ENCODE measurements at regions not wholly inside any gene's neighbourhood (a gene's known extent, or its start where the extent isn't known, plus 50 kb on each side); places are given as distances from the start of the nearest gene placed in this dataset.

DNA sequence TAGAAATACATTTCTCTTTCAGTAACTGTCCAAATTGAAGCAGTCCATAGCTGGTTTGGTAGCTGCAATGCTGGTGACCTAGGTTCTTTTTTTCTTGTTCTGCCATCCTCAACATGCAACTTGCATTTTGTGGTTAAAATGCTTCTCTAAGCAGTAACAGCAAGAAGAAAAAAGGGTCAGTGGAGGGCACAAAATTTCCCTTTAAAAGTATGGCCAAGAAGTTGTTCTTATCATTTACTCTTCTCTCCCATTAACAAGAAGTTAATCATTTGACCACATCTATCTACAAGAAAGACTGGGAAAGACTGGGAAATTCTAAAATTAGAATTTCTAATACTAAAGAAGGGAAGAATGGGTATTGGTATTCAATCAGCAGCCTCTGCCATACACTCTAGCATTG, 569.9 kb downstream of the CPS1 start:
- Histone ChIP-seq H3K27ac (ENCODE audit: low read length) (no peak overlapping the region), H3K36me3 (ENCODE audit: insufficient read depth, low read depth, low read length) (no peaks in the 10 kb centered on the region), H3K9ac (ENCODE audit: low read depth, low read length) (no peak overlapping the region), H3K4me3 (ENCODE audit: low read length) (no peak overlapping the region), H3K4me1 (ENCODE audit: insufficient read depth, low read length) (no peaks in the 10 kb centered on the region), H3K9me3 (ENCODE audit: insufficient read depth, low read depth, low read length) (no peaks in the 10 kb centered on the region), H3K27me3 (ENCODE audit: insufficient read depth, low read length) (no peaks in the 10 kb centered on the region)

DNA sequence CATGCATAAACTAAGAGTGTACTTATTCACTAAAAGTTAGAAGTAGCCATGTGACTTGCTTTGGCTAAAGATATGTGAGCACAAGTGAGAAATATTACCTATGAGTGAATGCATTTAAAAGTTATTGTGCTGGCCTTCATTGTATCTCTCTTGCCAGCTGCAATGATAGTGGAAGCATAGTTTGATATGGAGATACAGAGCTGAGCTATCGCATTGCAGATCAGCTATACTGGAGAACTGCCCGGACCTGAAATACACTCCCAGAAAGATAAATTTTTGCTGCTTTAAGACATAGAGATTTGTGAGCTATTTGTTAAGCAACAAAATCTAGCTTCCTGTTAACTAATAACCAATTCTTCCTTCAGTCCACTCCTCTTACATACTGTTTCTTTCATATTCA, 571.1 kb downstream of the CPS1 start:
- no peaks in the 10 kb centered on the region for H3K9me3 ChIP-seq (ENCODE audit: insufficient read depth, low read depth, low read length)
- no peak overlapping the region for H3K27ac ChIP-seq (ENCODE audit: low read length)
- no peak overlapping the region for H3K9ac ChIP-seq (ENCODE audit: low read depth, low read length)
- H3K27me3 ChIP-seq (ENCODE audit: insufficient read depth, low read length), result no peaks in the 10 kb centered on the region
- H3K36me3 ChIP-seq (ENCODE audit: insufficient read depth, low read depth, low read length), result no peaks in the 10 kb centered on the region
- no peak overlapping the region for H3K4me3 ChIP-seq (ENCODE audit: low read length)
- no peaks in the 10 kb centered on the region for H3K4me1 ChIP-seq (ENCODE audit: insufficient read depth, low read length)

DNA sequence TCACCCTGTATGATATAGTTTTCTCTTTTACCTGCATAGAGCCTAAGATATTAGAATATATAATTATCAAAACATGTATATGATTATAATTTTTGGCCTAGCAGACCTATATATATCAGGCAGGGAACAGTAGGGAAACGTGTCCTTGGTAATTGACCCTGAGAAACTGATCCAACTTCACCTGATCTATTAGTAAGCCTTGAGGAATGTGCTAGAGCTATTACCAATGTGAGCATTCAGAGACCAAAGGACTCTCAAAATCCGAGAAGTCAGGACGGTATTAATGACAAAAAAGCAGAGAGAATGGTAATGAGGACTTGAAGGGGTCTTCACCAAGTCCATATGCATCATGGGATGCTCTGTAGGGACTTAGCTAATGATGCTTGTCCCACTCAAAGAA, 571.9 kb downstream of the CPS1 start:
- H3K36me3 ChIP-seq (ENCODE audit: insufficient read depth, low read depth, low read length), result no peaks in the 10 kb centered on the region
- H3K9ac ChIP-seq (ENCODE audit: low read depth, low read length), result no peak overlapping the region
- H3K27ac ChIP-seq (ENCODE audit: low read length), result no peak overlapping the region
- H3K9me3 ChIP-seq (ENCODE audit: insufficient read depth, low read depth, low read length), result no peaks in the 10 kb centered on the region
- no peaks in the 10 kb centered on the region for H3K27me3 ChIP-seq (ENCODE audit: insufficient read depth, low read length)
- no peak overlapping the region for H3K4me3 ChIP-seq (ENCODE audit: low read length)
- no peaks in the 10 kb centered on the region for H3K4me1 ChIP-seq (ENCODE audit: insufficient read depth, low read length)

DNA sequence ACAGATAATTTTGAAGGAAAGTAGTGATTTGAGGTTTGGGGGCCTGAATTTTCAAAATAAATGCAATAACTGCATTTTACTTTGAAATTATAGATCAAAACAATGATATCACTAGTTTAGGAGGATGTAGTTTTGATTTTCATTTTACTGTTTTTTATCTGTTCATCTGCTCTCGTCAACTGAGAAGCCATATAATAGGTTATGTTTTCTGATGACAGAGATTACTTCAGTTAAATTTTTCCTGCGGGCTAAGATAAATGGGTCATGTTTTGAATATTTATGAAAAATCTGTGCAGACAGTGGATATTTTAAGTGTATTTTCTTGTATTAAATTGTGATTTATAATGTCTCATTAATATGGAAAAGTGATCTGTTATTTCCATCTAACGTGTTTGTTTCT, 573.4 kb downstream of the CPS1 start:
- Histone ChIP-seq H3K4me3 (ENCODE audit: low read length) (no peak overlapping the region), H3K9me3 (ENCODE audit: insufficient read depth, low read depth, low read length) (no peaks in the 10 kb centered on the region), H3K27ac (ENCODE audit: low read length) (no peak overlapping the region), H3K9ac (ENCODE audit: low read depth, low read length) (no peak overlapping the region), H3K4me1 (ENCODE audit: insufficient read depth, low read length) (no peaks in the 10 kb centered on the region), H3K27me3 (ENCODE audit: insufficient read depth, low read length) (no peaks in the 10 kb centered on the region), H3K36me3 (ENCODE audit: insufficient read depth, low read depth, low read length) (no peaks in the 10 kb centered on the region)

- Histone ChIP-seq H3K4me3 (ENCODE audit: low read length) (no peak overlapping the region), H3K27ac (ENCODE audit: low read length) (no peak overlapping the region), H3K27me3 (ENCODE audit: insufficient read depth, low read length) (no peaks in the 10 kb centered on the region), H3K36me3 (ENCODE audit: insufficient read depth, low read depth, low read length) (no peaks in the 10 kb centered on the region), H3K9ac (ENCODE audit: low read depth, low read length) (no peak overlapping the region), H3K9me3 (ENCODE audit: insufficient read depth, low read depth, low read length) (no peaks in the 10 kb centered on the region; the same call in 1 of the 2 replicates), H3K4me1 (ENCODE audit: insufficient read depth, low read length) (no peaks in the 10 kb centered on the region)
These were observed 575.6 kb downstream of the CPS1 start for GRCh38 chr2:211132046-211132445.

- Histone ChIP-seq H3K36me3 (ENCODE audit: insufficient read depth, low read depth, low read length) (no peaks in the 10 kb centered on the region), H3K27ac (ENCODE audit: low read length) (no peak overlapping the region), H3K9me3 (ENCODE audit: insufficient read depth, low read depth, low read length) (no peaks in the 10 kb centered on the region; the same call in 1 of the 2 replicates), H3K4me3 (ENCODE audit: low read length) (no peak overlapping the region), H3K4me1 (ENCODE audit: insufficient read depth, low read length) (no peaks in the 10 kb centered on the region), H3K9ac (ENCODE audit: low read depth, low read length) (no peak overlapping the region), H3K27me3 (ENCODE audit: insufficient read depth, low read length) (no peaks in the 10 kb centered on the region)
These were observed 576.2 kb downstream of the CPS1 start for GRCh38 chr2:211132573-211132972.

GRCh38 chr2:211133766-211134165, 577.4 kb downstream of the CPS1 start:
- H3K9ac ChIP-seq (ENCODE audit: low read depth, low read length), result no peak overlapping the region
- H3K36me3 ChIP-seq (ENCODE audit: insufficient read depth, low read depth, low read length), result no peaks in the 10 kb centered on the region
- no peak overlapping the region for H3K4me3 ChIP-seq (ENCODE audit: low read length)
- no peaks in the 10 kb centered on the region; the same call in 1 of the 2 replicates for H3K9me3 ChIP-seq (ENCODE audit: insufficient read depth, low read depth, low read length)
- no peaks in the 10 kb centered on the region for H3K27me3 ChIP-seq (ENCODE audit: insufficient read depth, low read length)
- H3K4me1 ChIP-seq (ENCODE audit: insufficient read depth, low read length), result no peaks in the 10 kb centered on the region
- no peak overlapping the region for H3K27ac ChIP-seq (ENCODE audit: low read length)

DNA sequence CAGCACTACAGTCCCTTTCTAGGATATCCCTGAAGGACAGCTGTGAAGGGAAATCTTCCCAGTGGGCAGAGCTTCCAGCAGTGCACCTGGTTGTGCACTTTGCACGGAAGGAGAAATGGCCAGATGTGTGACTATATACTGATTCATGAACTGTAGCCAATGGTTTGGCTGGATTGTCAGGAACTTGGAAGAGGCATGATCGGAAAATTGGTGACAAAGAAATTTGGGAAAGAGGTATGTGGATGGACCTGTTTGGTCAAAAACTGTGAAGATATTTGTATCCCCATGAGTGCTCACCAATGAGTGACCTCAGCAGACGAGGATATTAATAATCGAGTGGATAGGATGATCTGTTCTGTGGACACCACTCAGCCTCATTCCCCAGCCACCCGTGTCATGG, 582.2 kb downstream of the CPS1 start:
- H3K9me3 ChIP-seq (ENCODE audit: insufficient read depth, low read depth, low read length), result no peaks in the 10 kb centered on the region; the same call in 1 of the 2 replicates
- no peaks in the 10 kb centered on the region for H3K36me3 ChIP-seq (ENCODE audit: insufficient read depth, low read depth, low read length)
- no peak overlapping the region for H3K4me3 ChIP-seq (ENCODE audit: low read length)
- H3K4me1 ChIP-seq (ENCODE audit: insufficient read depth, low read length), result no peaks in the 10 kb centered on the region
- H3K9ac ChIP-seq (ENCODE audit: low read depth, low read length), result no peak overlapping the region
- H3K27me3 ChIP-seq (ENCODE audit: insufficient read depth, low read length), result no peaks in the 10 kb centered on the region
- H3K27ac ChIP-seq (ENCODE audit: low read length), result no peak overlapping the region

GRCh38 chr2:211141646-211142045, 585.2 kb downstream of the CPS1 start:
- no peak overlapping the region for H3K4me3 ChIP-seq (ENCODE audit: low read length)
- H3K9ac ChIP-seq (ENCODE audit: low read depth, low read length), result no peak overlapping the region
- no peaks in the 10 kb centered on the region for H3K4me1 ChIP-seq (ENCODE audit: insufficient read depth, low read length)
- no peaks in the 10 kb centered on the region for H3K27me3 ChIP-seq (ENCODE audit: insufficient read depth, low read length)
- H3K36me3 ChIP-seq (ENCODE audit: insufficient read depth, low read depth, low read length), result no peaks in the 10 kb centered on the region
- H3K9me3 ChIP-seq (ENCODE audit: insufficient read depth, low read depth, low read length), result no peaks in the 10 kb centered on the region
- no peak overlapping the region for H3K27ac ChIP-seq (ENCODE audit: low read length)

DNA sequence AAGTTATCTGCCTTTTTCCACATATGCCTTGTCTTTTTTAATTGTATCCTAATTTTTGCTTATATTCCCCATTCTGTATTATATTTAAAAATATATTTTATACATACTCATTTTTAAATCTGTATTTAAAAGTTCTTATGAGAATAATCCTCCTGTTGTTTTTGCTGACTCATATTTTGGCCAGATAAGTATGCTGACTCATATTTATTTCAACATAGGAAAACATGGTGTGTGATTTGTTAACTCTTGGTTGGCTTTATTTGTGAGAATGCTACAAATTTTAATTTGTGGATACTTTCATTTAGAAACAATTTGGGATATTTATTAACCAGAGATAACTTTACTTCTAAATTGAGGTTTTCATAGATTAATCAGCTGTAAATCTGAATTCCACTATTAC, 587.7 kb downstream of the CPS1 start:
- no peaks in the 10 kb centered on the region for H3K27me3 ChIP-seq (ENCODE audit: insufficient read depth, low read length)
- H3K4me3 ChIP-seq (ENCODE audit: low read length), result no peak overlapping the region
- no peaks in the 10 kb centered on the region for H3K36me3 ChIP-seq (ENCODE audit: insufficient read depth, low read depth, low read length)
- no peak overlapping the region for H3K9ac ChIP-seq (ENCODE audit: low read depth, low read length)
- H3K27ac ChIP-seq (ENCODE audit: low read length), result no peak overlapping the region
- no peaks in the 10 kb centered on the region for H3K4me1 ChIP-seq (ENCODE audit: insufficient read depth, low read length)
- H3K9me3 ChIP-seq (ENCODE audit: insufficient read depth, low read depth, low read length), result no peaks in the 10 kb centered on the region

DNA sequence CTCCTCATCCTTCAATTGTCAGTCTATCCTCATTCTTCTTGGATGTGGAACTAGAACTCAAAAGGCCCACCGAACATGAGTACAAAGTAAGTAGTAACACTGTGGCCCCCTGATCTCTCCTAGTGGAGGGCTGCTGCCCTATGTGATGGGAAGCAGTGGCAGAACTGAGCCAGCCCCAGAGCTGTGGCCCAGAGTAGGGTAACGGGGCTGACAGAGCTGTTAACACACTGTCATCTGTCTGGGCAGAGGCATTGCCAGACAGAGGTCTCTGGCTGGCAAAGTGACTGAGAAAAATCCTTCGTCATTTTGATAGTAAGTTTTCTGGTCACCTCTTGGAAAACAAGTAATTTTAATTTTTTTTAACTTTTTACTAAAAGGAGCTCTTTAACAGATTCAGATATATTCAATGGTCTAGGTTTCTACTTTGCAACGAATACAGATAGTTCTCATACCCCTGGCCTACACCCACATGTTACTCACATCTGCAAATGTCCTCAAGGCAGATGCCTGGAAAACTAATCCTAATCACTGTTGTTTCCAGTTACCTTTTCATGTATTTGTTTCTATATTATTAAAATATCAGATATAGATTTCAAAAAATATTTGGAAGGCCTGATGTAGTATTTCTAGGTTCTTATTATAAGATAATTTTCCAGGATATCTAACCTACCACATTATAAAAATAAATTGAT, 588.7 kb downstream of the CPS1 start:
- Histone ChIP-seq H3K4me3 (ENCODE audit: low read length) (no peak overlapping the region), H3K9ac (ENCODE audit: low read depth, low read length) (no peak overlapping the region), H3K27ac (ENCODE audit: low read length) (no peak overlapping the region), H3K9me3 (ENCODE audit: insufficient read depth, low read depth, low read length) (no peaks in the 10 kb centered on the region), H3K36me3 (ENCODE audit: insufficient read depth, low read depth, low read length) (no peaks in the 10 kb centered on the region), H3K27me3 (ENCODE audit: insufficient read depth, low read length) (no peaks in the 10 kb centered on the region), H3K4me1 (ENCODE audit: insufficient read depth, low read length) (no peaks in the 10 kb centered on the region)

DNA sequence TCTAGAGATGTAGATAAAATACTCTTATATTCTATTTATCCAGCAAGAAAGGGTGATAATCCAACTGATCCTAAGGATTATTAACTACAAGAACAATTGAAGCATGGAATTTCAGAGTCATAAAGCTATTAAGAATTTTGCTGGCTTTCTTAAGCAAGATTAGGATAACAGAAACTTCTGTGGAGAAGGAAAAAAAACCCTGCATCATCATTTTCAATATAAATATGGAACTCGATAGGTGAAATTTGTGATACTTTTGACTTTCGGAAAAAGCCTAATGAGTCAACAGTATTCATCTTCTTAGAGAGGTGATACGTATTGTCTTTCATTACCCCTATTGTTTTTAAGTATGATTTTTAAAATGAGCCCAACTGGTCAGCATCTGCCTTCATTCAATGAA, 593.3 kb downstream of the CPS1 start:
- Histone ChIP-seq H3K36me3 (ENCODE audit: insufficient read depth, low read depth, low read length) (no peaks in the 10 kb centered on the region), H3K4me3 (ENCODE audit: low read length) (no peak overlapping the region), H3K27me3 (ENCODE audit: insufficient read depth, low read length) (no peaks in the 10 kb centered on the region), H3K27ac (ENCODE audit: low read length) (no peak overlapping the region), H3K9me3 (ENCODE audit: insufficient read depth, low read depth, low read length) (no peaks in the 10 kb centered on the region), H3K4me1 (ENCODE audit: insufficient read depth, low read length) (no peaks in the 10 kb centered on the region), H3K9ac (ENCODE audit: low read depth, low read length) (no peak overlapping the region)

Data from iPS-20b (cell line).